ENCODE measurements at regions not wholly inside any gene's neighbourhood (a gene's known extent, or its start where the extent isn't known, plus 50 kb on each side); places are given as distances from the start of the nearest gene placed in this dataset.
"Not testable (repeated sequence)": the region's sequence is repeated elsewhere in the genome, so short reads cannot be mapped to it uniquely, and the experiment has no call there.

GRCh38 chr12:92237762-92238523, 92.3 kb upstream of the BTG1 start:
- no peak overlapping the region for H3K27ac ChIP-seq
- no peak for TF ChIP-seq CTCF (conservative IDR thresholded peaks at IDR 0.05)
- no peak for TF ChIP-seq ZFX (IDR thresholded peaks at IDR 0.05)

DNA sequence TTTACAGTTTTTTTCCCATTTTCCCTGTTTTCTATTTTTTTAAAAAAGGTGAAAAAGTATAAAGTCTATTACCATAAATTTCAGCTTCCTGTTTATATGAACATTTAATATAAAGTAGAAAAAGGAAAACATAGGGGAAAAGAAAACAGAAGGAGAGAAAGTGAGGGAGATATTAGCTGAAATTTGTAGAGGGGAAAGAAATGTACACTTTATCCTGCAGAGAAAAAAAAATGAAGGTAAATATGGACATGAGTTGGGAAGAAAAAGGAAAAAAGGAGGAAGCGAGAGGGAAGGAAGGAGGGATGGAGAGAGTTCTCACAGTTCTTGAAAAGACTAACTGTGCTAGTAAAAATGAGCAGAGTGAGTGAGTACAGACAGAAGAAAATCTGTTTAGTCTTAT, 91.6 kb upstream of the BTG1 start:
- H3K27ac ChIP-seq: no peak overlapping the region
- no peak for TF ChIP-seq ZFX (IDR thresholded peaks at IDR 0.05)
- no peak for TF ChIP-seq CTCF (conservative IDR thresholded peaks at IDR 0.05)

- H3K27ac ChIP-seq: no peak overlapping the region
- TF ChIP-seq CTCF (conservative IDR thresholded peaks at IDR 0.05) (no peak), ZFX (IDR thresholded peaks at IDR 0.05) (no peak)
Observed at GRCh38 chr12:92235703-92236472, 90.2 kb upstream of the BTG1 start.

DNA sequence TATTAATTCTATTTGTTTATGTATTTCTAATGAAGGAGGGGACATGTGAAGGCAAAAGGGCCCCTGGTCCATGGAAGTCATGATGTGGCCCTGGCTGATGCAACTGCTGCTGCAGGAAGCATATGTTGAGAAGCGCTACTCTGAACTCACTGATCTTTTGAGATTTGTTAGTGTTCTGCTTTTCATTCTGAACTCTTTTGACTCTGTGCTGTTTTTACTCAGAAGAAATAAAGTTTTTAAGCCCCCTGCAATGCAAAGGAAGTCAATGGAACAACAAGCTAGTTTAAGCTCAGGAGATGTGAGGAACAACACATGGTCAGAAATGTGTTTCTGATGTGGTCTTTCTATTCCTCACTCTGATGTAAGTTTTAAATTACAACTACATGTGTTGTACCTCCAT, 88.9 kb upstream of the BTG1 start:
- TF ChIP-seq CTCF (conservative IDR thresholded peaks at IDR 0.05): no peak
- no peak for TF ChIP-seq ZFX (IDR thresholded peaks at IDR 0.05)
- H3K27ac ChIP-seq: no peak overlapping the region

DNA sequence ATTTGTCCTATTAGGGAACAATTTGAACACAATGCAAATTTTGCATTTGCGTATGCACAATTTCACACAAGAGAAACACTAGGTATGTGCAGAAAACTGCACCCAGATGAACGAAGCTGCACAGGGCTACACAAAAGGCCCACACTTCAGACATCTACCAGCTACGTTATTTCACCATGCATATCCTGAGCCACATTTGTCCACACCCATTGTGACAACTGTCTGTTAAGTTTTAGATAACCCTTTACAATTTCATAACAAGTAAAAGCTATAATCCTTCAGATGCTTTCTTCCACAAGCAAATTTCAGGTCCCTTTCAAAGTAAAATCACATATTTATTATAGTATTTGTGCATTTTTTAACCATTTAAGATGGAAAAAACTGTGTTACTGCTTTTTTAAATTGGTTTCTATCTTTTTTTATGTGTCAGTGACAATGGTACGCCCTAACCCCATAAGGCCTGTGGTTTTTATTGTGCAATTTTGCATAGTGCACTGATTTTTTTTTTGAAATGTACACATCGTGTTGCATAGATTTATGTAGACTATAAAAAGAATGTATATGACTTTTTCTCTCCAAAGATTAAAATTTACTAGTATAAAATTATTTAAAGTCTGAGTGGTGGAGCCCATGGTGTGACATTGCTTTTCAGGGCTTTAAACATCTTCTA, 87.8 kb upstream of the BTG1 start:
- no peak overlapping the region for H3K27ac ChIP-seq
- no peak for TF ChIP-seq CTCF (conservative IDR thresholded peaks at IDR 0.05)
- no peak for TF ChIP-seq ZFX (IDR thresholded peaks at IDR 0.05)

DNA sequence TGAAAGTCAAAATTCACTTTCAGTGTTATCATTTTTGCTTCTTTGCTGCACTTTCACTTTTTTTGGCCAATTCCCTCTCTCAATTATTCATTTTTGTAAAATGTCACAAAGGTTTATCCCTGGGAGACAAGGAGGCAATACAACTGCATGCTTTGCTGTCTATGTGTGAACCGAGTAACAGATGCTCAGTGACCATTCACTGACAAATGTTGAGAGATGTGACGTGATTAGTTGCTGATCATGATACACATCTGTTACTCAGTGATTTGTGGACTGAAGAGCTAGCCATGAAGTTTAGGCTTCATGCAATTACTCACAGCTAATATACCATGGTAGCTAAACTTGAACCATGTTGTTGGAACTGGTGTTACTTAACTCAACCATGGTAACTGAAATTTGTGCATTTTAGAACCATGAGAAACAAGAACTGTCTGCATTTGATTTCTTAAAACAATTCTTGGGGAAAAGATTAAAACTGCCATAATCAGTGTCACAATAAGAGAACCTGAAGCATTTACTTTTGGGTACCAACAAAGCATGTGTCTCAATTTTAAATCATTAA, 86.8 kb upstream of the BTG1 start:
- not testable (repeated sequence) for H3K27ac ChIP-seq

DNA sequence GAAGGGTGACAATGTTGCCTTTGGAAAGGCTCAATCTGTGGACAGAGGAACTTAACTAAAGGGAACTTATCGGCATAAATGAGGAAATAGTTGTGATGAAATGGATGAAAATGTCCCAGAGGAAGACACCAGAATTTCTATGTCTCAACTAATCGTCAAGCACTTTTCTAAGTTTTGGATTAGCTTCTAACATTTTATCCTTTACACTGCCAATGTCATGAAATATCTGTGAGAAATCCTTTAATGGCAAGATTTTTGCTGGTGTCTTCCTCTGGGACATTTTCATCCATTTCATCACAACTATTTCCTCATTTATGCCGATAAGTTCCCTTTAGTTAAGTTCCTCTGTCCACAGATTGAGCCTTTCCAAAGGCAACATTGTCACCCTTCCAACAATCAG, 86.3 kb upstream of the BTG1 start:
- not testable (repeated sequence) for H3K27ac ChIP-seq

DNA sequence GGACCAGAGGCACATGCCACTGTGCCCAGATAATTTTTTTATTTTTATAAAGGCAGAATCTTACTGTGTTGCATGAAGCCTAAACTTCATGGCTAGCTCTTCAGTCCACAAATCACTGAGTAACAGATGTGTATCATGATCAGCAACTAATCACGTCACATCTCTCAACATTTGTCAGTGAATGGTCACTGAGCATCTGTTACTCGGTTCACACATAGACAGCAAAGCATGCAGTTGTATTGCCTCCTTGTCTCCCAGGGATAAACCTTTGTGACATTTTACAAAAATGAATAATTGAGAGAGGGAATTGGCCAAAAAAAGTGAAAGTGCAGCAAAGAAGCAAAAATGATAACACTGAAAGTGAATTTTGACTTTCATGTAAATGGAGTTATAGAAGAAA, 85.9 kb upstream of the BTG1 start:
- not testable (repeated sequence) for H3K27ac ChIP-seq
